Psoas muscle (tissue), 7 donors: ENCODE measurements at regions not wholly inside any gene's neighbourhood (a gene's known extent, or its start where the extent isn't known, plus 50 kb on each side); places are given as distances from the start of the nearest gene placed in this dataset.

Experiments used
- ATAC-seq, 4 donors: fragments of 200-7000 bp; cut with Tn5 transposase; one replicate each; pipeline ENCODE4 v1.9.1; 2020; ENCODE audit warnings: moderate library complexity in 3 of 4, mild to moderate bottlenecking in 2 of 4
- DNase-seq, 2 donors: peaks; one replicate each; pipeline ENCODE4 v3.0.0-alpha.2; 2020
- H3K27ac ChIP-seq: fragments of 200-600 bp; one replicate; pipeline ENCODE4 v1.8.0; 2022
- H3K27me3 ChIP-seq, 3 donors: fragments of 200-600 bp in 1 of 3; one replicate each; pipeline versions ENCODE4 v1.6.1 to v1.8.0; 2013 to 2022; ENCODE audit warnings: low read length in 2 of 3, mild to moderate bottlenecking in 2 of 3, moderate library complexity in 1 of 3; ENCODE audit not compliant: insufficient read depth in 3 of 3
- H3K36me3 ChIP-seq, 2 donors: fragments of 200-600 bp in 1 of 2; one replicate each; pipeline versions ENCODE4 v1.6.1 to v1.8.0; 2013 to 2022; ENCODE audit warnings: low read depth in 1 of 2, mild to moderate bottlenecking in 1 of 2, moderate library complexity in 1 of 2; ENCODE audit not compliant: insufficient read depth in 1 of 2
- H3K4me1 ChIP-seq: fragments of 200-600 bp; one replicate; pipeline ENCODE4 v1.8.0; 2022
- H3K4me3 ChIP-seq: fragments of 200-600 bp; one replicate; pipeline ENCODE4 v1.8.0; 2022; ENCODE audit warnings: mild to moderate bottlenecking
- H3K9me3 ChIP-seq: fragments of 200-600 bp; one replicate; pipeline ENCODE4 v1.8.0; 2022
- WGBS, 3 donors: extraction: QIAGEN DNeasy Blood & Tissue Kit; methylation state at CpG; one replicate each; pipeline versions ENCODE4 v1.1.6 to v1.1.7; 2013; 5-methylcytosine and 5-hydroxymethylcytosine counted together
- intact Hi-C, 2 donors: fragments of 100-400 bp; cut with DNase I; formaldehyde crosslinking; loops; one replicate each; pipeline versions ENCODE4 v1.11.0 to v1.14.2; 2022
- TF ChIP-seq, protein P1 (sequence below): fragments of 200-600 bp; IDR thresholded peaks from one replicate; pipeline ENCODE4 v1.8.0; 2022; ENCODE audit warnings: antibody characterized with exemption
- donor health status: healthy with polysubstance abuse.
- donor health status: DM: no; HTN: no; CAD: no; lungs with moderate emphysema.
- donor health status: Bipolar disorder and iron deficiency.
- donor health status: healthy.
- donor health status: DM: yes; HTN: yes; CAD: no.
- donor health status: DM: no; HTN: no; CAD: no.
- donor health status: DM: yes; HTN: yes; CAD: no.

DNA sequence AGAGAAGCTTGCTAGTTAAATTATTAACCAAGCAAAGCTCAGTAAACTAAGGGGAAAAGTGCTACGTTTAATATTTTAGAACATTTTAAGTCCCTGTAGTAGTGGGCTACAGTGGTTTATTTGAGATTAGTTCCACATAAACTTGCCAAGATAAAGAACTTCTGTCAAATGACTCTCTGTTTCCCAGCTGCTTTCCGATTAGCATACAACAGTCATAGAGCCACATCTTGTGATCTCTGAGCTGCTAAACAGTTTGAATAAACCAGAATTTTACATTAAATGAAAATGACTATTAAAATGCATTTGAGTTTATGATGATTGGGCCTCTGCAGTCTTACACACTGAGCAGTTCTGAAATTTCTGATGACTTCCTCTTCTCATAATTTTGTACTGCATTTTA, 568.5 kb downstream of the IQCM start:
- ATAC-seq (no peak), DNase-seq (no peak)
- Histone ChIP-seq H3K4me3 (no peak overlapping the region), H3K36me3 (no peaks in the 10 kb centered on the region), H3K9me3 (no peaks in the 10 kb centered on the region), H3K27ac (no peak overlapping the region), H3K27me3 (no peaks in the 10 kb centered on the region), H3K4me1 (no peaks in the 10 kb centered on the region)
- intact Hi-C loops = no loop called here
- TF ChIP-seq, protein P1, sequence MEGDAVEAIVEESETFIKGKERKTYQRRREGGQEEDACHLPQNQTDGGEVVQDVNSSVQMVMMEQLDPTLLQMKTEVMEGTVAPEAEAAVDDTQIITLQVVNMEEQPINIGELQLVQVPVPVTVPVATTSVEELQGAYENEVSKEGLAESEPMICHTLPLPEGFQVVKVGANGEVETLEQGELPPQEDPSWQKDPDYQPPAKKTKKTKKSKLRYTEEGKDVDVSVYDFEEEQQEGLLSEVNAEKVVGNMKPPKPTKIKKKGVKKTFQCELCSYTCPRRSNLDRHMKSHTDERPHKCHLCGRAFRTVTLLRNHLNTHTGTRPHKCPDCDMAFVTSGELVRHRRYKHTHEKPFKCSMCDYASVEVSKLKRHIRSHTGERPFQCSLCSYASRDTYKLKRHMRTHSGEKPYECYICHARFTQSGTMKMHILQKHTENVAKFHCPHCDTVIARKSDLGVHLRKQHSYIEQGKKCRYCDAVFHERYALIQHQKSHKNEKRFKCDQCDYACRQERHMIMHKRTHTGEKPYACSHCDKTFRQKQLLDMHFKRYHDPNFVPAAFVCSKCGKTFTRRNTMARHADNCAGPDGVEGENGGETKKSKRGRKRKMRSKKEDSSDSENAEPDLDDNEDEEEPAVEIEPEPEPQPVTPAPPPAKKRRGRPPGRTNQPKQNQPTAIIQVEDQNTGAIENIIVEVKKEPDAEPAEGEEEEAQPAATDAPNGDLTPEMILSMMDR = no peak
- WGBS, 3 donors = 26 to 37% (median 33%) methylated on average over 2 of the region's 2 CpGs

DNA sequence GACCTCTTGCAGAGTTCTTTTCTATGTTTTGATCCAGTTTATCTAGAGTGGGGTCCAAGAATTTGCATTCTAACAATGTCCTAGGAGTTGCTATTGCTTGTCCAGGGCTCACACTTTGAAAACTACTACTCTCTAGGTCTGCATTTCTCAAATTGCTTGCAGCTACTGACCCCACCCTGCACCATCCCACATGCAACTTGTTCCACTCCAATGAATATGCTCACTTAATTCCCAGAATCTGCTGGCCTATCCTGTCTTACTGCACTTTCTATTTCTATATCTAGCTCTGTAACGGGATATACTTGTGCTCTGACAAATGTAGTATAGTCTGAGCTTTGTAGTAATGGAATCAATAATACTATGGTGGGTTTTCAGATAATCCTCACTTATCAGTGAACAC, 570.3 kb downstream of the IQCM start:
- no peaks in the 10 kb centered on the region for H3K9me3 ChIP-seq
- no peaks in the 10 kb centered on the region for H3K4me1 ChIP-seq
- 84 to 98% (median 90%) methylated on average over 1 of the region's 1 CpG for WGBS, 3 donors
- no peak overlapping the region for H3K27ac ChIP-seq
- intact Hi-C loops = no loop called here
- no peak overlapping the region for H3K4me3 ChIP-seq
- ATAC-seq (no peak), DNase-seq (no peak)
- H3K36me3 ChIP-seq = no peaks in the 10 kb centered on the region
- H3K27me3 ChIP-seq = no peaks in the 10 kb centered on the region
- TF ChIP-seq, protein P1 = no peak

DNA sequence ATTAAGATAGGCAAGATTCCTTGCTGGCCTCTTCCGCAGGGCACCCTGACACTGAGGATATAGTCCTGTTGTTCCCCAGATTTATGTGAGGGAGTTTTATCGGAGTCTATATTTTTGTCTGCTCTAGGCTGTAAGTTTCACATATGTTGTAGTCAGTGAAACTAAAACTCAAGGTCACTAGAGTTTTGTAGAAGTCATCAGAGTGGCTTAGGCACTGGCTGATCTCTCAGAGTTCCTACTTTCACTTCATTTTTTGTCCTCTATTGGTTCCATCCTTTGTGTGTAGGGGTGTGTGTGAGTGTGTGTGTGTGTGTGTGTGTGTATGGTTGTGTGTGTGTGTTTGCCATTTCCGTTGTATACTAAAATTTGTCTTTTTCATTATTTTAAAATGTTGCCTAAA, 577.5 kb downstream of the IQCM start:
- no peak overlapping the region for H3K27ac ChIP-seq
- TF ChIP-seq, protein P1 = no peak
- H3K9me3 ChIP-seq = no peaks in the 10 kb centered on the region
- no peaks in the 10 kb centered on the region for H3K36me3 ChIP-seq
- 95 to 97% (median 96%) methylated on average over 3 of the region's 3 CpGs for WGBS, 3 donors
- DNase-seq = no peak
- no peak overlapping the region for H3K4me3 ChIP-seq
- no peaks in the 10 kb centered on the region for H3K27me3 ChIP-seq
- no peak for ATAC-seq
- H3K4me1 ChIP-seq = no peaks in the 10 kb centered on the region
- intact Hi-C loops = no loop called here

DNA sequence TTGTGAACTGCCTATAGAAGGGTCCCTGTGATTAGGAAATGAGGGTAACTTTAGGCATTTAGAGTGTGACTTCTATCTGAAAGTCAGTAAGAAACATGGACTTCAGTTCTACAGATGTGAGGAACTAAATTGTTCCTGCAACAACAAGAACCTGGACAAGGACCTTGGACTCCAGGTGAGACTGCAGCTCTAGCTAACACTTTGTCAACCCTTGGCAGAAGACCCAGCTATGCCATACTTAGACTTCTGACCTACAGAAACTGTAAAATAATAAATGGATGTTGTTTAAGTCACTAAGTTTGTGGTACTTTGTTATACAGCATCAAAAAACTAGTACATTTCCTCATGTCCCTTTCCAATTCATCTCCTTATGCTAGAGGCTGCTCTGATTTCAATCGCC, 580.8 kb downstream of the IQCM start:
- intact Hi-C loops = no loop called here
- DNase-seq = no peak
- WGBS, 3 donors = 91 to 97% (median 91%) methylated on average over 1 of the region's 1 CpG
- Histone ChIP-seq H3K4me3 (no peak overlapping the region), H3K36me3 (no peaks in the 10 kb centered on the region), H3K4me1 (no peaks in the 10 kb centered on the region), H3K9me3 (no peaks in the 10 kb centered on the region), H3K27ac (no peak overlapping the region), H3K27me3 (no peaks in the 10 kb centered on the region)
- no peak for ATAC-seq
- TF ChIP-seq, protein P1 = no peak

DNA sequence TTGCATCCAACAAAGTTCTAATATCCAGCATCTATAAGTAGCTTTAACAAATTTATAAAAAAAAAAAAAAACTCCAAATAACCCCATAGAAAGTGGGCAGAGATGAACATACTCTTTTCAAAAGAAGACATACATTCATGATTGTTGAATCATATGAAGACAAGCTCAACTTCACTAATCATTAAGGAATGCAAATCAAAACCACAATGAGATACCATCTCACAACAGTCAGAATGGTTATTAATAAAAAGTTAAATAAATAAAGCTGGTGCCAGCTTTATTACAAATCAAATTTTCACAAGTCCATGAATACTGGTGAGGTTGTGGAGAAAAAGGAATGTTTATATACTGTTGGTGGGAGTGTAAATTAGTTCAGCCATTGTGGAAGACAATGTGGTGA, 592.0 kb downstream of the IQCM start:
- H3K36me3 ChIP-seq = no peaks in the 10 kb centered on the region
- H3K27ac ChIP-seq = no peak overlapping the region
- intact Hi-C loops = no loop called here
- no peak for DNase-seq
- TF ChIP-seq, protein P1 = no peak
- H3K4me1 ChIP-seq = no peaks in the 10 kb centered on the region
- no peak overlapping the region for H3K4me3 ChIP-seq
- H3K27me3 ChIP-seq = no peaks in the 10 kb centered on the region
- H3K9me3 ChIP-seq = peaks cover 20% of the 10 kb centered on the region
- no peak for ATAC-seq
